Hepatic stellate cell (primary cell): ENCODE measurements at regions not wholly inside any gene's neighbourhood (a gene's known extent, or its start where the extent isn't known, plus 50 kb on each side); places are given as distances from the start of the nearest gene placed in this dataset.

Experiments used
- DNase-seq: peaks from one replicate; pipeline ENCODE4 v3.0.0; 2011; ENCODE audit warnings: low spot score

DNA sequence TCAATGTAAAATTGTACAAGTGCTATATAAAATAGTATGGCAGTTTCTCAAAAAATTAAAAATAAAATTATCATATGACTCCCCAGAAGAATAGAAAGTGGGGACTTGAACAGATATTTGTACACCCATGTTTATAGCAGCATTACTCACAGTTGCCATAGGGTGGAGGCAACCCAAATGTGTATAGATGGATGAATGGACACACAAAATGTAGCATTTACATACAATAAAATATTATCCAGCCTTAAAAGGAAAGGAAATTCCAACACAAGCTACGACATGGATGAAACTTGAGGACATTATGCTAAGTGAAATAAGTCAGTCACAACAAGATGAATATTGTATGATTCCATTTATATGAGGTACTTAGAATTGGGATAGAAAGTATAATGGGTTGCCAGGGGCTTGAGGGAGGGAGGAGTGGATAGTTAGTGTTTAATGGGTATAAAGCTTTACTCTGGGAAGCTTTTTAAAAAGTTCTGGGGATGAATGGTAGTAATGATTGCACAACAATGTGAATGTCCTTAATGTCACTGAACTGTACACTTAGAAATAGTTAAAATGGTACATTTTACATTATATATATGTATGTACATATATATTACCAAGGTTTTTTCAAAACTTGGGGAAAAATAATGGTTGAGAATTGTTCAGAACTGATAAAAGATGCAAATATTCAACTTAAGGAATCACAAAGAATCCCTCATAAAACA lies 53.0 kb upstream of the ADORA3 start:
- no peak for DNase-seq

DNA sequence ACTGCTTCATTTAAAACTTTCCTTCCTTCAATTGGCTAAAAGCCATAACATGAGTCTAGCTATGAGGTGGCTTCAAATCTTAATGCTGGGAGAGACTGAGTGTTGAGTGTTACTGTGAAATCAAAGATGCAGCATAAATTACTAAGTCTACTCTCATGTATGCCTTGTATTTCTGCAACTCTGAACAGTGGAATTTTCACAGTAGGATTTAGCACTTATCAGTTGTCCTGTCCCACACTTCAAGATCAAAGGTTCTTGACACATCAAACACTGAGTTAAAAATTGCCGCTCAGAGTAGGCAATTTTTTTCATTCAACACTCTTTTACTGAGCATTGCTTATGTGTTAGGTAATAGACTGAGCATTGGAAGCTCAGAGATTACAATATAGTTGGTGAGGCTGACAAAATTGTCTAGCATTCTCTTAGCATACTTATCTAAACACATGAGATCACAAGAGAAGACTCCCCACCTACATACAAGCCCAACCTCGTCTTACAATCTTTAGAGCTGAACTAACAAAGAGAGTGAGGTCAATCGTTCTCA lies 56.4 kb upstream of the ADORA3 start:
- no peak for DNase-seq

DNA sequence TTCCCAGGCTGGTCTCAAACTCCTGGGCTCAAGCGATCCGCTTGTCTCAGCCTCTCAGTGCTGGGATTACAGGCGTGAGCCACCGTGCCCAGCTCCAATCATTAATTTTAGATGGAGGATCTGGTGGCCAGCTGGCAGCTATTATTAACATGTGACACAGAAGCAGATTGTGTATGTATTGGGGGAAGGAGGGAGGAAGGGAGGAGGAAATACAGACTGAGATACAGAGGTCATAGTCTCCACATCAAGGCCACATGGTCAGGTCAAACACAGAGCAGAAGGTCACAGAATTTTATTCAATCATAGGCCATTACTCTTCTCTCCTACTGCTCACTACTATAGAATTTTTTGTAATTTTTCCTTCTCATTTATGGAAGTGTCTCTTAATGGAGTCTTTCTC lies 57.9 kb upstream of the ADORA3 start:
- no peak for DNase-seq

DNA sequence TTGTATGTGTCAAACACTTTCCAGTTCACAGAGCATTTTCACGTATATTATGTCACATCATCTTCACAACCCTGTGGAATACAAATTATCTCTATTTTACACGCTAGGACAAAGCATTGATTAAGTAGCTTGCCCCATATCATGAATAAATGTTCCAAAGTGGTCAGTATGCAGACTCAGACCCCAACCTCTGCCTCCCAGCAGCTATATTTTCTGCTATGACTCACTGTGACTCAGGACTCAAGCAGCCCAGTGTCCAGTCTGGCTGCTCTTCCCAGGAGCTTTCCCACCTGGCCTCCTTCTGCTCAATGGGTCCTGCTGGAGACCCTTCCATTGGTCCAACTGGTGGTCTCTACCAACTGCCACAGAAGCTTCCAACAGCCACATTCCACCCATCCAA lies 56.0 kb upstream of the RAP1A start:
- peak; percentile 51 for DNase-seq

DNA sequence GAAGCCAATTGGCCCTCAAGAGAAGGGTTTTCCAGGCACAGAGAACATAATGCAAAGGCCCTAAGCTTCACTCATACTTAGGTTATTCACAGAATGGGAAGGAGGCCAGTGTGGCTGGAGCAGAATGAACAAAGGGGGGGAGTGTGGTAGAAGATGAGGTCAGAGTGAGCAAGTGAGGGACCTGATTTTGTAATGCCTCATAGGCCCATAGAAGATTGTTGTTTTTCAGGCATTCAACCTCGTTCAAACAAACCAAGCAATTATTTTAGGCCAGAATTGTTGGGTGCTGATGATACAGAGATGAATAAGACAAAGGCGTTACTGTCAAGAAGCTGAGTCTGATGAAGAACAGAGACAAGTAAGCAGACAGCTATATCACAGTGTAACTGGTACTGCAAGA lies 54.5 kb upstream of the RAP1A start:
- DNase-seq = peak; percentile 49

DNA sequence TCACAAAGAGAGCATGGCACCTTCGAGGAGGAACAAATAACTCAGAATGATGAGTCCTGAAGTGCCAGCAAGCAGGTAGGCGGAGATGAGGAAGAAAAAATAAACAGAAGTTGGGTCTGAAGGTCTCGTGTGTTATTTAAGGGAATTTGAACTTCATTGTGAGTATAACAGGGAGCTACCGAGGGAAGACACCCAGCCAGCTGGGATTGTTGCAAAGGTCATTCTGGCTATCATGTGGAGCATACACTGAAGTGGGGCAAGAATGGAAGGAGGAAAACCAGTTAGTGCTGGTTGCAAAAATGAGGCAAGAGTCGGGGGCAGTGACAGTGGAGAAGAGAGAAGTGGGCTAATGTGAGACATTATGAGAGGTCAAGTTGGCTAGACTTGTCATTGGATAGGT lies 53.6 kb upstream of the RAP1A start:
- no peak for DNase-seq

DNA sequence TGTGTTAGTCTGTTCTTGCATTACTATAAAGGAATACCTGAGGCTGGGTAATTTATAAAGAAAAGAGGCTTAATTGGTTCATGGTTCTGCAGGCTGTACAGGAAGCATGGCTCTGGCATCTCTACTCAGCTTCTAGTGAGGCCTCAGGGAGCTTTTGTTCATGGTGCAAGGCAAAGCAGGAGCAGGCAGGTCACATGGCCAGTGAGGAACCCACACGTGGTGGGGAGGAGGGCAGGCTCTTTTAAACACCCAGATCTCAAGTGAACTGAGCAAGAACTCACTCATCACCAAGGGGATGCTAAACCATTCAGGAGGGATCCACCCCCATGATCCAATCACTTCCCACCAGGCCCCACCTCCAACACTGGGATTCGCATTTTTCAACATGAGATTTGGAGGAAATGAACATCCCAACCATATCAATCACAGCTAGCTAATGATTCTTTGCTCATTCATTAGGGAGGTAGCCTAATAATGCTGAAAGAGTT lies 51.4 kb upstream of the RAP1A start:
- DNase-seq = no peak
